HG02884 (cell line): ENCODE measurements at regions not wholly inside any gene's neighbourhood (a gene's known extent, or its start where the extent isn't known, plus 50 kb on each side); places are given as distances from the start of the nearest gene placed in this dataset.
A peak's percentile ranks its signal among the peaks of the same experiment; 100 is the strongest.
"Not testable (repeated sequence)": the region's sequence is repeated elsewhere in the genome, so short reads cannot be mapped to it uniquely, and the experiment has no call there.

Source experiments
- ATAC-seq: cut with Tn5 transposase; IDR thresholded peaks from one replicate; pipeline ENCODE4 v1.9.1; 2021; ENCODE audit warnings: mild to moderate bottlenecking, moderate library complexity; ENCODE audit not compliant: unreplicated experiment

- ATAC-seq = no peak
These were observed 264.8 kb upstream of the HNRNPA3 start for GRCh38 chr2:176947754-176948153.

GRCh38 chr2:176951218-176951617, 261.4 kb upstream of the HNRNPA3 start:
- ATAC-seq = not testable (repeated sequence)

- ATAC-seq = no peak
These were observed 255.8 kb upstream of the HNRNPA3 start for GRCh38 chr2:176956791-176957190.

GRCh38 chr2:176959614-176960013, 253.0 kb upstream of the HNRNPA3 start:
- no peak for ATAC-seq

- ATAC-seq = no peak
These were observed 252.5 kb upstream of the HNRNPA3 start for GRCh38 chr2:176960061-176960460.

- ATAC-seq = no peak
These were observed 251.7 kb upstream of the HNRNPA3 start for GRCh38 chr2:176960736-176961520.

- no peak for ATAC-seq
These were observed 250.6 kb upstream of the HNRNPA3 start for GRCh38 chr2:176961775-176962619.

- no peak for ATAC-seq
These were observed 248.9 kb upstream of the HNRNPA3 start for GRCh38 chr2:176963568-176964287.

- no peak for ATAC-seq
These were observed 244.6 kb upstream of the HNRNPA3 start for GRCh38 chr2:176967911-176968450.

- no peak for ATAC-seq
These were observed 242.8 kb upstream of the HNRNPA3 start for GRCh38 chr2:176969642-176970359.

GRCh38 chr2:176976736-176977685, 235.6 kb upstream of the HNRNPA3 start:
- ATAC-seq = no peak

- no peak for ATAC-seq
These were observed 233.7 kb upstream of the HNRNPA3 start for GRCh38 chr2:176978921-176979320.

- ATAC-seq = no peak
These were observed 232.4 kb upstream of the HNRNPA3 start for GRCh38 chr2:176979981-176980710.

GRCh38 chr2:176984987-176985386, 227.6 kb upstream of the HNRNPA3 start:
- no peak for ATAC-seq

- ATAC-seq = no peak
These were observed 226.7 kb upstream of the HNRNPA3 start for GRCh38 chr2:176985871-176986270.

GRCh38 chr2:176986487-176986886, 226.1 kb upstream of the HNRNPA3 start:
- ATAC-seq = no peak

- no peak for ATAC-seq
These were observed 221.2 kb upstream of the HNRNPA3 start for GRCh38 chr2:176991411-176991810.

GRCh38 chr2:176997074-176997791, 215.4 kb upstream of the HNRNPA3 start:
- peak; percentile 54 for ATAC-seq
